ENCODE measurements at regions not wholly inside any gene's neighbourhood (a gene's known extent, or its start where the extent isn't known, plus 50 kb on each side); places are given as distances from the start of the nearest gene placed in this dataset.

- TF ChIP-seq POLR2A (IDR thresholded peaks at IDR 0.05; ENCODE audit: borderline replicate concordance, extremely low read depth, insufficient read depth, insufficient read length) (no peak), CTCF (IDR thresholded peaks at IDR 0.05 in 2 of 3, conservative IDR thresholded peaks at IDR 0.05 in 1 of 3; ENCODE audit: borderline replicate concordance in 1 of 3, insufficient read depth in 1 of 3, low read depth in 2 of 3, low read length in 2 of 3) (no peak), POLR2AphosphoS5 (IDR thresholded peaks at IDR 0.05; ENCODE audit: low read depth, low read length) (no peak)
Observed at GRCh38 chr18:73150199-73150598, 282.4 kb upstream of the NETO1 start.
